ENCODE measurements at regions not wholly inside any gene's neighbourhood (a gene's known extent, or its start where the extent isn't known, plus 50 kb on each side); places are given as distances from the start of the nearest gene placed in this dataset.

DNA sequence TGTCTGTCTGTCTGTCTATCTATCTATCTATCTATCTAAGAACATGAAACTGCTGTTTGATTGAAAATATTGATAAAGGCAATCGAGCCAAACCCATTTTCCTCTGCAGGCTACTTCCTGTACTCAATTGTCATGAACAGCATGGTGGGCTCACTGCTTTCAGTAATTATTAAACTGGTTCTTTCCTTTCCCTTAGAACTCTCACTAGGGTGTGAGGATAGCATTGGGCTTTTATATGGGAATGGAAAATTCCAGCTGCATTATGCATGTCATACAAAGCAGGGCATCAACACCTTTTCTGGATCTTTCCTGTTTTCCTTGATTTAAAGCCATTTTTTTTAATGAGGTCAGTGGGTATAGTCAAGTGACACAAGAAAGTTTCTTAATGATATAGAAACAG is 161.0 kb upstream of the SYNCRIP start:
- DNase-seq (ENCODE audit: low read depth) = no peak

DNA sequence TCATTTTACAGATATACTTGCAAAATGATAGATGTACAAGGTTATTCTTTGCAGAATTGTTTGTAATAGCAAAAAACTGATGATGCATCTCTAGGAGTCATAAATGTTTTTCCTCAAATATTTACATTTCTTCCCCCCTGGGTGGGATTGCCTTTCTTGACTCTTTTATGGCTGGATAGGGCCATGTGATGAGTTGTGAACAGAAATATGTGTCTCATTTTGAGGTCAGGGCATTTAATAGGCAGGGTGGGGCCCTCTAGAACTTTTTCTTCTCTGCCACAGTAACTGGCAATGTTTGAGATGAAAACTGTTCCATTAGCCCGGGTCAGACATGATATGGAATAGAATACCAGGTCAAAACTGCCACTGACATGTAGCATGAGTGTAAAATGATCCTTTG is 159.5 kb upstream of the SYNCRIP start:
- TF ChIP-seq, protein P1, sequence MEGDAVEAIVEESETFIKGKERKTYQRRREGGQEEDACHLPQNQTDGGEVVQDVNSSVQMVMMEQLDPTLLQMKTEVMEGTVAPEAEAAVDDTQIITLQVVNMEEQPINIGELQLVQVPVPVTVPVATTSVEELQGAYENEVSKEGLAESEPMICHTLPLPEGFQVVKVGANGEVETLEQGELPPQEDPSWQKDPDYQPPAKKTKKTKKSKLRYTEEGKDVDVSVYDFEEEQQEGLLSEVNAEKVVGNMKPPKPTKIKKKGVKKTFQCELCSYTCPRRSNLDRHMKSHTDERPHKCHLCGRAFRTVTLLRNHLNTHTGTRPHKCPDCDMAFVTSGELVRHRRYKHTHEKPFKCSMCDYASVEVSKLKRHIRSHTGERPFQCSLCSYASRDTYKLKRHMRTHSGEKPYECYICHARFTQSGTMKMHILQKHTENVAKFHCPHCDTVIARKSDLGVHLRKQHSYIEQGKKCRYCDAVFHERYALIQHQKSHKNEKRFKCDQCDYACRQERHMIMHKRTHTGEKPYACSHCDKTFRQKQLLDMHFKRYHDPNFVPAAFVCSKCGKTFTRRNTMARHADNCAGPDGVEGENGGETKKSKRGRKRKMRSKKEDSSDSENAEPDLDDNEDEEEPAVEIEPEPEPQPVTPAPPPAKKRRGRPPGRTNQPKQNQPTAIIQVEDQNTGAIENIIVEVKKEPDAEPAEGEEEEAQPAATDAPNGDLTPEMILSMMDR (IDR thresholded peaks at IDR 0.05; ENCODE audit: insufficient read depth, low read depth, low read length) = no peak
- no peak overlapping the region for H3K4me3 ChIP-seq (ENCODE audit: low read depth, low read length)
- DNase-seq (ENCODE audit: low read depth) = no peak

More for the DNA sequence above, 161.0 kb upstream of the SYNCRIP start:
- H3K4me3 ChIP-seq (ENCODE audit: low read depth, low read length) = no peak overlapping the region
- TF ChIP-seq, protein P1 (IDR thresholded peaks at IDR 0.05; ENCODE audit: insufficient read depth, low read depth, low read length) = no peak

DNA sequence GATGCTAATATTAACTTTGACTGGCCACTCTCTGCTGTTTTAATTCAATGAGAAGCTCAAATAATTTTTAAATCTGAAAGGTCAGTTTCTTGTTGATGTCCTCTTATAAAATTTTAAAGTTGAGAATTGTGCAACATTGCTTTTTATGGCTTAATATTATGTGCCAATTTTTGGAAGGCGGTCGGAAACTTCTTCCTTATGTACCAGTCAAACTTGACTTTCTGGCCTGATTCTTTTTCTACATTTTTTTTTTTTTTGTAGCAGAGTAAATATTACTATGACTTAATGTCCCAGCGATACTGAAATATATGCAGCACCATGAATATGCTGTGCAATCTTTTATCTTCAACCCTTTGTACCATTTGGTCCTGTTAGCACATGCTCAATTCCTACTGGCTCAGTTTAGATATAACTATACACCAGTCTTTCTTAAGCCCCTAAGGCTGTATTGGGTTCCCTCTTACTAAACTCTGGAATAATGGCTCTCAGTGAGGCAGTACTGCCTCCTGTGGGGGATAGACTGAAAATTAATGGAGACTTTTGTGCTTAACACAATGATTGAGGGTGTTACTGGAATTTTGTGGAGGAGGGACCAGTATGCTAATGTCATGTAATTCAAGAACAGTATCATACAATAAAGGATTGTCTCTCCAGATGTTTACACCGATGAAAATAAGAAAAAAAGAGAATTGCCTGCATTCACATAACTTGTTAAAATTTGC is 156.4 kb upstream of the SYNCRIP start:
- no peak for DNase-seq (ENCODE audit: low read depth)
- TF ChIP-seq, protein P1 (IDR thresholded peaks at IDR 0.05; ENCODE audit: insufficient read depth, low read depth, low read length) = no peak
- no peak overlapping the region for H3K4me3 ChIP-seq (ENCODE audit: low read depth, low read length)

DNA sequence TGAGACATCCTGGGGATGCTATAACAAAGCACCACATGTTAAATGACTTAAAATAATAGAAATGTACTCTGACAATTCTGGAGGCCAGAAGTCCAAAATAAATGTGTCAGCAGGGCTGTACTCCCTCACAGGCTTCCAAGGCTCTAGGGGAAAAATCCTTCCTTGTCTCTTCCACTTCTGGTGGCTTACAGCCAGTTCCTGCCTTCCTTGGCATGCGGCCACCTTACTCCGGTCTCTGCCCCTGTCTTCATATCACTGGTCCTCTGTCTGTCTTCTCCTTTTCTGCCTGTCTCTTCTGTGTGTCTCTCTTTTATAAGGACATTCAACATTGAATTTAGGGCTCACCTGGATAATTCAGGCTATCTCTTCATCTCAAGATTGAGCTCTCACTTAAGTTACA is 155.3 kb upstream of the SYNCRIP start:
- TF ChIP-seq, protein P1 (IDR thresholded peaks at IDR 0.05; ENCODE audit: insufficient read depth, low read depth, low read length) = no peak
- no peak overlapping the region for H3K4me3 ChIP-seq (ENCODE audit: low read depth, low read length)
- no peak for DNase-seq (ENCODE audit: low read depth)

DNA sequence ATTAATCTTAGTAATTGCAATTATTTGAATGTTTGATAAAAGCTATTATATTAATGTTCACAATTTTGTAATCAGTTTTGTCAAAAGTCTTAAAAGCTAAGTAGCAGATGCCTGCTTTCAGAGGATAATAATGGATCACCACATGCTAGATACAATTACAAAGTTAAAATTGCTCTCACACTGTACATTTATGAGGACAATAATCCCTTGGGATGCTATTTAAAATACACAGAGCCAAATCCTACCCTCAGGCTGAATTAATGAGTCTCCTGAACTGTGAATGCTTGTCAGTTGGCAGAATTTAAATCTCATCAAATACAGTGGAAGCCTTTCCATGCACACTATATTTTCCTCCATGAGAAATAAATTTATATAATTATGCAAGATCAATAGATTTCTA is 153.3 kb upstream of the SYNCRIP start:
- DNase-seq (ENCODE audit: low read depth) = no peak
- H3K4me3 ChIP-seq (ENCODE audit: low read depth, low read length) = no peak overlapping the region
- TF ChIP-seq, protein P1 (IDR thresholded peaks at IDR 0.05; ENCODE audit: insufficient read depth, low read depth, low read length) = no peak

DNA sequence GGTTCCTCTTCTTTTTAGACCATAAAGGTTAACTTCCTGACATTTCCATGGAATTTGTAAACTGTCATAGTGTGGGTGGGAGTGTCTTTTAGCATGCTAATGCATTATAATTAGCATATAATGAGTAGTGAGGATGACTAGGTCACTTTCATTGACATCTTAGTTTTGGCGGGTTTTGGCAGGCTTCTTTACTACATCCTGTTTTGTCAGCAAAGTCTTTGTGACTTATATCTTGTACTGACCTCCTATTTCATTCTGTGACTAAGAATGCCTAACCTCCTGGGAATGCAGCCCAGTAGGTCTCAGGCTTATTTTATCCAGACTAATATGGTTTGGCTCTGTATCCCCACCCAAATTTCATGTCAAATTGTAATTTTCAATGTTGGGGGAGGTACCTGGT is 149.6 kb upstream of the SYNCRIP start:
- no peak for DNase-seq (ENCODE audit: low read depth)
- H3K4me3 ChIP-seq (ENCODE audit: low read depth, low read length) = no peak overlapping the region
- TF ChIP-seq, protein P1 (IDR thresholded peaks at IDR 0.05; ENCODE audit: insufficient read depth, low read depth, low read length) = no peak

DNA sequence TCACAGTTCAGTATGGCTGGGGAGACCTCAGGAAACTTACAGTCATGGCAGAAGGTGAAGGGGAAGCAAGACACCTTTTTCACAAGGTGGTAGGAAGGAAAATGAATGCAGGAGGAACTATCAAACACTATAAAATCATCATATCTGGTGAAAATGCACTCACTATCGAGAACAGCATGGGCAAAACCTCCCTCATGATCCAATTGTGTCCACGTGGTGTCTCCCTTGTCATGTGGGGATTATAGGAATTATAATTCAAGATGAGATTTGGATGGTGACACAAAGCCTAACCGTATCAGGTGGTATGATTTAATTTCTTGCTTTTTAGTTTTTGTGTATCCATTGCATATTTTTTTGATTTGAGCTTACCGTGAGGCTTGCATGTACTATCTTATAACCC is 133.2 kb upstream of the SYNCRIP start:
- no peak for DNase-seq (ENCODE audit: low read depth)
- TF ChIP-seq, protein P1 (IDR thresholded peaks at IDR 0.05; ENCODE audit: insufficient read depth, low read depth, low read length) = no peak
- H3K4me3 ChIP-seq (ENCODE audit: low read depth, low read length) = no peak overlapping the region

Measured in fibroblast of villous mesenchyme (primary cell).